Endothelial cell (in vitro differentiated cells): ENCODE measurements at regions not wholly inside any gene's neighbourhood (a gene's known extent, or its start where the extent isn't known, plus 50 kb on each side); places are given as distances from the start of the nearest gene placed in this dataset.
A peak's percentile ranks its signal among the peaks of the same experiment; 100 is the strongest.
"Not testable (repeated sequence)": the region's sequence is repeated elsewhere in the genome, so short reads cannot be mapped to it uniquely, and the experiment has no call there.

Experiments used
- DNase-seq: peaks from one replicate; pipeline ENCODE4 v3.0.0; 2021; ENCODE audit warnings: low spot score
- H3K27ac Mint-ChIP-seq: one replicate; pipeline ENCODE4 v1.8.0; 2021; ENCODE audit warnings: mixed read lengths, inconsistent platforms; ENCODE audit not compliant: unreplicated experiment
- H3K27me3 Mint-ChIP-seq: one replicate; pipeline ENCODE4 v1.8.0; 2021; ENCODE audit warnings: mild to moderate bottlenecking, moderate library complexity, mixed read lengths, inconsistent platforms; ENCODE audit not compliant: unreplicated experiment
- H3K36me3 Mint-ChIP-seq: one replicate; pipeline ENCODE4 v1.8.0; 2021; ENCODE audit warnings: mild to moderate bottlenecking, low read depth, mixed read lengths, inconsistent platforms; ENCODE audit not compliant: unreplicated experiment
- H3K4me1 Mint-ChIP-seq: one replicate; pipeline ENCODE4 v1.8.0; 2021; ENCODE audit warnings: mild to moderate bottlenecking, mixed read lengths, inconsistent platforms; ENCODE audit not compliant: unreplicated experiment
- H3K4me3 Mint-ChIP-seq: one replicate; pipeline ENCODE4 v1.8.0; 2021; ENCODE audit warnings: mild to moderate bottlenecking, mixed read lengths, inconsistent platforms; ENCODE audit not compliant: unreplicated experiment
- H3K9me3 Mint-ChIP-seq: one replicate; pipeline ENCODE4 v1.8.0; 2021; ENCODE audit warnings: mixed read lengths, inconsistent platforms; ENCODE audit not compliant: unreplicated experiment
- CTCF ChIP-seq: fragments of 200-600 bp; sonication (generic); IDR thresholded peaks from one replicate; pipeline ENCODE4 v1.5.0; 2021; ENCODE audit warnings: antibody characterized with exemption; ENCODE audit not compliant: unreplicated experiment

DNA sequence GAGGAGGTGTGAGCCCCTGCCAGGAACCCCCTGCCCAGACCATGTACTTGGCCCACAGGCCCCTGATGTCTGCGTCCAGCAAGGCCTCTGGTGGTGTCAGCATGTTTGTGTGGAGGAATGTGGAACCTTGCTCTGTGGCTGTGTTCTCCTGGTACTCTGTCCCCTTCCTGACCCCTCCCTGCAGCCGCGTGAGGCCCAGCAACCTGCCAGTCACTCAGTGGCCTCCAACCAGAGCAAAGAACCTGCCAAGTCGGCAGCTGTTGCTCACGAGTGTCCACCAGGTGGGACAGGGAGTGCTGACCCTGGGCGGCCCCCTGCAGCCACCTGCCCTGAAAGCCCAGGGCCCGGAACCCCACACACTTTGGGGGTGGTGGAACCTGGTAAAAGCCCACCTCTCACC, 65.6 kb upstream of the COBL start:
- not testable (repeated sequence) for H3K4me1 Mint-ChIP-seq, H3K4me3 Mint-ChIP-seq, H3K9me3 Mint-ChIP-seq, DNase-seq, H3K27me3 Mint-ChIP-seq, H3K36me3 Mint-ChIP-seq, H3K27ac Mint-ChIP-seq

DNA sequence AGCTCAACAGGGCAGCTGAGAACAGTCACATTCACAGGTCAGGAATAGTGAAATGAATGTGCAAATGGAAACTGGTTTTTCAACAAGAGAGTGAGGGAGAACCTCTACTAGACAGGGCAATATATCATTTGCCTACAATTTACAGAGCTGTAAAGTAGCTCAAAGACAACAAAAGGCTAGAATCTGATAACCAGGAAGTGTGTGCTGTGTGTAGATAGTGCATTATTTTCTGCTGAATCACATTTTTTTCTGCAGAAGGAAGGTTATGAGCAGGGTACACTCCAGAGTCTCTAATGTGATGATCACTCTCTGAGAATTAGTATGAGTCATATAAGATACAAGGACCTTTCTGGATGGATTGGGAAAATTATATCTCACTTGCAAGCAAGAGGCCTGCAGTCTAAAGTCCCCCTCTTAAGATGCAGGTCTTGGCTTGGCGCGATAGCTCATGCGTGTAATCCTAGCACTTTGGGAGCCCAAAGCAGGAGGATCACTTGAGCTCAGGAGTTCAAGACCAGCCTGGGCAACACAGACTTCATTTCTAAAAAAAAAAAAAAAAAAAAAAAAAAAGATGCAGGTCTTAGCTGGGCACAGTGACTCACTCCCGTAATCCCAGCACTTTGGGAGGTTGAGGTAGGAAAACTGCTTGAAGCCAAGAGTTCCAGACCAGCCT, 59.9 kb upstream of the COBL start:
- TF ChIP-seq CTCF, result no peak
- H3K27me3 Mint-ChIP-seq, result peaks cover 6% of the 10 kb centered on the region
- no peak overlapping the region for H3K27ac Mint-ChIP-seq
- H3K9me3 Mint-ChIP-seq, result no peaks in the 10 kb centered on the region
- DNase-seq, result no peak
- H3K36me3 Mint-ChIP-seq, result no peaks in the 10 kb centered on the region
- no peak overlapping the region for H3K4me3 Mint-ChIP-seq
- H3K4me1 Mint-ChIP-seq, result no peaks in the 10 kb centered on the region

DNA sequence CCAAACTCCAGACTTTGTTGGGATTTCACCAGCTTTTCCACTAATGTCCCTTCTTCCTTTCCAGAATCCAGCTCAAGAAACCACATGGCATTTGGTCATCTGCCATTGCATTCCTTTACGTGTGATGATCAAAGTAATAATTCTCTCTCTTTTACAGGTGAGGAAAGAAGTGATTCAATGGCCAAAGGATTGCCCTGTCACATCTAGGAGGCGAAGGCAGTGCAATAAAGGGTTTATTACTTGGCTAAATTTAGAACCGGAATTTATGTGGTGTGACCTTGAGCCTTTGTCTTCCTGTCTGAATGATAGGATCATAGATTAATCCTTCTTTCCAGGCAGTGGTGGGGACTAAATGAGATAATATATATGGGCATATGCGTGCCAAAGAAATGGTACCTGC, 58.3 kb upstream of the COBL start:
- no peak overlapping the region for H3K27ac Mint-ChIP-seq

DNA sequence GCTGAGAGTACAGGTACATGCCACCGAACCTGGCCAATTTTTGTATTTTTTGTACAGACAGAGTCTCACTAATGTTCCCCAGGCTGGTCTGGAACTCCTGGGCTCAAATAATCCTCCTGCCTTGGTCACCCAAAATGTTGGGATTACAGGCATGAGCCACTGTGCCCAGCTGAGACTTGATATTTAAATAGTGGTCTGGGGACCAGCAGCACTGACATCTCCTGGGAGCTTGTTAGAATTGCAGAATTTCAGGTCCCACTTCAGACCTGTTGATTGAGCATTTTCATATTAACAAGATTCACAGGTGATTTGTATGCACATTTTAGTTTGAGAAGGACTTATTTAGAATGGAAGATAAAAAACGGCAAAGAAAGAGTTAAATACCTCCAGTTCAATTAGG, 57.0 kb upstream of the COBL start:
- H3K36me3 Mint-ChIP-seq, DNase-seq, H3K27ac Mint-ChIP-seq, H3K9me3 Mint-ChIP-seq, H3K27me3 Mint-ChIP-seq, H3K4me3 Mint-ChIP-seq, H3K4me1 Mint-ChIP-seq: not testable (repeated sequence)

More for the DNA sequence above, 58.3 kb upstream of the COBL start:
- Mint-ChIP-seq H3K4me3 (no peak overlapping the region), H3K36me3 (no peaks in the 10 kb centered on the region), H3K9me3 (no peaks in the 10 kb centered on the region), H3K4me1 (no peaks in the 10 kb centered on the region), H3K27me3 (peaks cover 3% of the 10 kb centered on the region)
- TF ChIP-seq CTCF, result no peak
- DNase-seq, result no peak

DNA sequence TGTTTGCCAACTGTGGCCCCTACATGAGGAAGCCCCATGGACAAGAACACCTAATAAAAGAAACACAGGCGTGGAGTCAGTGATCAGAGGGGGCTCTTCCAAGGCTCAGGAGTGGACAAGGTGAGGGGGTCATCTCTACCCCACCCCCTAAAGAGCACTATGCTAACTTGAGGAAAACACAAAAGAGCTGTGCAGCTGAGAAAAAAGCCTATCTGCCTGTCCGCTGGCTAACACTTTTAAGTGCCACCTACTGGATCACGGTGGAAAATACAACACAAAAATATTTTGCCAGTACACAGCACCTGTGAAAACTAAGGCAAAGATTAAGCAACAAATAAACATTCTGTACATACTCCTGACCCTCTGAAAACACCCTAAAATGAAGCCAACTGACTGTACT, 53.1 kb upstream of the COBL start:
- TF ChIP-seq CTCF, result peak; percentile 46
- Mint-ChIP-seq H3K4me1 (no peaks in the 10 kb centered on the region), H3K9me3 (no peaks in the 10 kb centered on the region), H3K27ac (no peak overlapping the region), H3K4me3 (no peak overlapping the region), H3K36me3 (no peaks in the 10 kb centered on the region), H3K27me3 (peaks cover 3% of the 10 kb centered on the region)
- peak; percentile 28 for DNase-seq

GRCh38 chr7:51369228-51369627, 52.6 kb upstream of the COBL start:
- not testable (repeated sequence) for H3K9me3 Mint-ChIP-seq, H3K27ac Mint-ChIP-seq, DNase-seq, H3K27me3 Mint-ChIP-seq, H3K4me3 Mint-ChIP-seq, H3K36me3 Mint-ChIP-seq, H3K4me1 Mint-ChIP-seq
